ENCODE measurements at regions not wholly inside any gene's neighbourhood (a gene's known extent, or its start where the extent isn't known, plus 50 kb on each side); places are given as distances from the start of the nearest gene placed in this dataset.

GRCh38 chr18:24995755-24996154 is 356.2 kb downstream of the ZNF521 start:
- no peak overlapping the region for H3K27ac Mint-ChIP-seq (ENCODE audit: low read depth)
- no peaks in the 10 kb centered on the region for H3K36me3 Mint-ChIP-seq (ENCODE audit: insufficient read depth)

DNA sequence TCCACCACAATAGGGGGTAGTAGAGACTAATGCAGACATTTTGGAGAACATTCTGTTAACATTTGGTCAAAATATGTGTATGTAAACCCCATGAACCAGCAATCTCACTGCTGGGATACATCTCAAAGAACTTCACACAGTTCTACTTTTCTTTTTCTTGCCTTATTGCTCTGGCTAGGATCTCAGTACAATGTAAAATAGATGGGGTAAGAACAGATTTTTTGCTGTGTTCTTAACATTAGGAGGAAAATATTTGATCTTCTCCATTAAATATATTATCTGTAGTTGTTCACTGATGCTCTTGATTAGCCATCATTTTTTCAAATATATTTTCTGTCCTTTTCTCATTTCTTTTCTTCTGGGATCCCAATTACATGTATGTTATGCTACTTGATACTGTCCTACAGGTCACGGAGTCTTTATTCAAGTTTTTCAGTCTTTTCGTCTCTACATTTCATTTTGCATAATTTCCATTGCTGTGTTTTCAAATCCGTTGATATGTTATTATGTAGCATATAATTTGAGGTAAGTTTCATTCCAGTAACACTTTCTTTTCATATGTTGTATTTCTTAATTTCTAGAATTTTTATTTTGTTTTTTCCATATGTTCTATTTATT is 352.2 kb downstream of the ZNF521 start:
- no peaks in the 10 kb centered on the region for H3K4me1 Mint-ChIP-seq
- H3K27ac Mint-ChIP-seq (ENCODE audit: low read depth), result no peak overlapping the region
- H3K9me3 Mint-ChIP-seq, result peaks cover 19% of the 10 kb centered on the region
- ATAC-seq (replicated peaks; ENCODE audit: extremely low read depth, poor library complexity, severe bottlenecking), result no peak
- no peak overlapping the region for H3K4me3 Mint-ChIP-seq
- no peaks in the 10 kb centered on the region for H3K36me3 Mint-ChIP-seq (ENCODE audit: insufficient read depth)
- DNase-seq (ENCODE audit: low spot score in 2 of 2), result no peak
- peaks cover 8% of the 10 kb centered on the region for H3K27me3 Mint-ChIP-seq

More at GRCh38 chr18:24995755-24996154, 356.2 kb downstream of the ZNF521 start:
- H3K4me3 Mint-ChIP-seq, result no peak overlapping the region
- no peaks in the 10 kb centered on the region for H3K27me3 Mint-ChIP-seq
- peaks cover 24% of the 10 kb centered on the region for H3K9me3 Mint-ChIP-seq
- H3K4me1 Mint-ChIP-seq, result no peaks in the 10 kb centered on the region
- no peak for DNase-seq (ENCODE audit: low spot score in 2 of 2)
- no peak for ATAC-seq (replicated peaks; ENCODE audit: extremely low read depth, poor library complexity, severe bottlenecking)

GRCh38 chr18:25001803-25002202 is 350.2 kb downstream of the ZNF521 start:
- ATAC-seq (replicated peaks; ENCODE audit: extremely low read depth, poor library complexity, severe bottlenecking) (no peak), DNase-seq (ENCODE audit: low spot score in 2 of 2) (no peak)
- H3K27me3 Mint-ChIP-seq, result peaks cover 8% of the 10 kb centered on the region
- peaks cover 17% of the 10 kb centered on the region for H3K9me3 Mint-ChIP-seq
- no peaks in the 10 kb centered on the region for H3K36me3 Mint-ChIP-seq (ENCODE audit: insufficient read depth)
- no peak overlapping the region for H3K27ac Mint-ChIP-seq (ENCODE audit: low read depth)
- H3K4me3 Mint-ChIP-seq, result no peak overlapping the region
- no peaks in the 10 kb centered on the region for H3K4me1 Mint-ChIP-seq

- H3K4me3 Mint-ChIP-seq, result no peak overlapping the region
- H3K4me1 Mint-ChIP-seq, result no peaks in the 10 kb centered on the region
- no peaks in the 10 kb centered on the region for H3K9me3 Mint-ChIP-seq
- no peak overlapping the region for H3K27ac Mint-ChIP-seq (ENCODE audit: low read depth)
- no peak for DNase-seq (ENCODE audit: low spot score in 2 of 2)
- peaks cover 8% of the 10 kb centered on the region for H3K27me3 Mint-ChIP-seq
- no peaks in the 10 kb centered on the region for H3K36me3 Mint-ChIP-seq (ENCODE audit: insufficient read depth)
- no peak for ATAC-seq (replicated peaks; ENCODE audit: extremely low read depth, poor library complexity, severe bottlenecking)
These were observed 346.2 kb downstream of the ZNF521 start for GRCh38 chr18:25005541-25006403.

DNA sequence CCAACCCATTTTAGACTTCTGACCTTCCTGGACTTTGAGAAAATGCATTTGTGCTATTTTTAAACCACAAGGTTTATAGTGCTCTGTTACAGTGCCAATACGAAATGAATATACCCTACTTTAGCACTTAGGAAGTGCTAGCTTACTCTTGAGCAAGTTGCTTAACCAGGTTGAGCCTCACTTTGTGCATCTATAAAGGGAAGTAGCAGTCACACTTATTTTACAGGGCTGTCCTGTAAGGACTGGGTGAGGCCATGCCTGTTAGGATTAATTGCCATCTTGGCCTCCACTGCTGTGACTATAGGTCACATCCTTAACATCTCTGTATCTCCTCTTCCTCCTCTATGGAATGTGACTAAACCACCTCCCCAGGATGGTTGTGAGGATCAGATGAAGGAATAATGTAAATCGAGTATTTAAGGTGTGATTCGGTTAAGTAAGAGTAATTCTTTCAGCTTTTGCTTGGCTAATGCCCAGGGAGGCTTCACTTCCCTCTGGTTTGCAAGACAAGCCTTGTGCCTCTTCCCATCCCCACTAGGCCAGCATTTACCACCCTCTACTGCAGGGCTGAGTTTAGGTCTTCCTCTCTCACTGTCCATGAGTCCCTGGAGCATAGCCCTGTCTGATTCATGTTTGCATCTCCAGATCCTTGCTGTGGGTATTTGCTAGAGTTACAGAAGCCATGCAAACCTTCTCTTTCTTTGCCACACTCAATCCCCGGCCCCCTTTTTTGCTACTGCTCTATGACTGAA is 341.2 kb downstream of the ZNF521 start:
- Mint-ChIP-seq H3K36me3 (ENCODE audit: insufficient read depth) (no peaks in the 10 kb centered on the region), H3K27ac (ENCODE audit: low read depth) (no peak overlapping the region), H3K9me3 (no peaks in the 10 kb centered on the region), H3K4me1 (no peaks in the 10 kb centered on the region), H3K4me3 (no peak overlapping the region), H3K27me3 (peaks cover 6% of the 10 kb centered on the region)
- ATAC-seq (replicated peaks; ENCODE audit: extremely low read depth, poor library complexity, severe bottlenecking) (no peak), DNase-seq (ENCODE audit: low spot score in 2 of 2) (no peak)

All from central memory CD8-positive, alpha-beta T cell (primary cell).